ENCODE measurements at regions not wholly inside any gene's neighbourhood (a gene's known extent, or its start where the extent isn't known, plus 50 kb on each side); places are given as distances from the start of the nearest gene placed in this dataset.

DNA sequence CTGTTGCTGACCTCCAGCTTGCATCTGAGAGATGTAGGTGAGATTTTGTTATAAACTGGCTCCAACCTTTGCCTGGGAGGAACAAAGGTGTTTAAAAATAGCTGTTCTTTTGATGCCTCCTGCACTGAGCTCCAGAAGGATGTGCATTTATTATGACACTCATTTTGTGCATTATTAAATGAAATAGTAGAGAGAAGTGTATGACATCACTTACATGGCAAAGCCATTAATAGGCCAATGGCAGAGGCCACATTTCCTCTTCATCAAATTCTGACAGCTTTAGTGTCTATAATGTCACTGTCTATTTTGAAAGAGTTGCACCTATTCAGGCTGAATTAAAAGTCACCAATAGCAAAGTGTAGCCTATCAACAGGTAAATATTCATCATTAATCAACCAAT lies 564.6 kb downstream of the FLRT2 start:
- Histone ChIP-seq H3K9ac (no peak overlapping the region), H3K36me3 (no peaks in the 10 kb centered on the region), H3K4me1 (no peaks in the 10 kb centered on the region), H2AFZ (replicated peaks) (no peak overlapping the region), H3K4me2 (no peak overlapping the region), H3K27me3 (no peaks in the 10 kb centered on the region), H4K20me1 (ENCODE audit: low read depth) (no peaks in the 10 kb centered on the region), H3K79me2 (ENCODE audit: low read depth) (no peaks in the 10 kb centered on the region), H3K27ac (no peak overlapping the region), H3K9me3 (ENCODE audit: low read depth) (no peaks in the 10 kb centered on the region), H3K4me3 (no peak overlapping the region), H3F3A (ENCODE audit: low read depth) (no peaks in the 10 kb centered on the region)
- Mint-ChIP-seq H3K4me3 (no peak overlapping the region), H3K9me3 (no peaks in the 10 kb centered on the region), H3K27ac (no peak overlapping the region), H3K27me3 (ENCODE audit: insufficient read depth, low read depth) (peaks cover 2% of the 10 kb centered on the region), H3K36me3 (no peaks in the 10 kb centered on the region), H3K4me1 (no peaks in the 10 kb centered on the region)
- TF ChIP-seq, protein P1, sequence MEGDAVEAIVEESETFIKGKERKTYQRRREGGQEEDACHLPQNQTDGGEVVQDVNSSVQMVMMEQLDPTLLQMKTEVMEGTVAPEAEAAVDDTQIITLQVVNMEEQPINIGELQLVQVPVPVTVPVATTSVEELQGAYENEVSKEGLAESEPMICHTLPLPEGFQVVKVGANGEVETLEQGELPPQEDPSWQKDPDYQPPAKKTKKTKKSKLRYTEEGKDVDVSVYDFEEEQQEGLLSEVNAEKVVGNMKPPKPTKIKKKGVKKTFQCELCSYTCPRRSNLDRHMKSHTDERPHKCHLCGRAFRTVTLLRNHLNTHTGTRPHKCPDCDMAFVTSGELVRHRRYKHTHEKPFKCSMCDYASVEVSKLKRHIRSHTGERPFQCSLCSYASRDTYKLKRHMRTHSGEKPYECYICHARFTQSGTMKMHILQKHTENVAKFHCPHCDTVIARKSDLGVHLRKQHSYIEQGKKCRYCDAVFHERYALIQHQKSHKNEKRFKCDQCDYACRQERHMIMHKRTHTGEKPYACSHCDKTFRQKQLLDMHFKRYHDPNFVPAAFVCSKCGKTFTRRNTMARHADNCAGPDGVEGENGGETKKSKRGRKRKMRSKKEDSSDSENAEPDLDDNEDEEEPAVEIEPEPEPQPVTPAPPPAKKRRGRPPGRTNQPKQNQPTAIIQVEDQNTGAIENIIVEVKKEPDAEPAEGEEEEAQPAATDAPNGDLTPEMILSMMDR (IDR thresholded peaks at IDR 0.05): no peak
- no peak for TF ChIP-seq EZH2 (IDR thresholded peaks at IDR 0.05)
- no peak for TF ChIP-seq EZH2phosphoT487 (IDR thresholded peaks at IDR 0.05)
- no peak for DNase-seq (ENCODE audit: low spot score)

DNA sequence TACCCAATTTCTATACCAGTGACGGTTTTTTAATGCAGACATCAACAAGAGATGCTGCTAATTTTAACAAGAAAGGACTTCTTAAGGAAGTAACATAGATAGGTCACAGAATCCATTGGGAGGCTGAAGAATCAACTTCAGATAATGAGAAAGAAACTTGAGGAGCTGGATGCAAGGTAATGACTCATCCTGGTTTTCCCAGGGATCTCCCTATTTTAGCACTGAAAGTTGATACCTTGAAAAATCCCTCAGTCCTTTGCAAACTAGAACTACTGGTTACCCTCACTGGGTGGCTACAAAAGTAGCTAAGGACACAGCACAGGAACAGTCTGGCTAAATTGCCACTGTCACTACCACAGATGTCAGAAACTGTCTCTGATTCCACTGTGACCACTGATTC lies 561.9 kb downstream of the FLRT2 start:
- no peak overlapping the region for H3K4me3 Mint-ChIP-seq
- Histone ChIP-seq H3K9me3 (ENCODE audit: low read depth) (no peaks in the 10 kb centered on the region), H3K27ac (no peak overlapping the region), H4K20me1 (ENCODE audit: low read depth) (no peaks in the 10 kb centered on the region), H3K4me1 (no peaks in the 10 kb centered on the region), H3K4me2 (no peak overlapping the region), H3K79me2 (ENCODE audit: low read depth) (no peaks in the 10 kb centered on the region), H2AFZ (replicated peaks) (no peak overlapping the region), H3K27me3 (no peaks in the 10 kb centered on the region), H3K36me3 (no peaks in the 10 kb centered on the region), H3K4me3 (no peak overlapping the region), H3F3A (ENCODE audit: low read depth) (no peaks in the 10 kb centered on the region), H3K9ac (no peak overlapping the region)
- peaks cover 9% of the 10 kb centered on the region for H3K4me1 Mint-ChIP-seq
- H3K9me3 Mint-ChIP-seq: no peaks in the 10 kb centered on the region
- DNase-seq (ENCODE audit: low spot score): no peak
- peaks cover 2% of the 10 kb centered on the region for H3K27me3 Mint-ChIP-seq (ENCODE audit: insufficient read depth, low read depth)
- peak overlapping the region; percentile 76 for H3K27ac Mint-ChIP-seq
- no peaks in the 10 kb centered on the region for H3K36me3 Mint-ChIP-seq
- TF ChIP-seq EZH2 (IDR thresholded peaks at IDR 0.05) (no peak), EZH2phosphoT487 (IDR thresholded peaks at IDR 0.05) (no peak)

DNA sequence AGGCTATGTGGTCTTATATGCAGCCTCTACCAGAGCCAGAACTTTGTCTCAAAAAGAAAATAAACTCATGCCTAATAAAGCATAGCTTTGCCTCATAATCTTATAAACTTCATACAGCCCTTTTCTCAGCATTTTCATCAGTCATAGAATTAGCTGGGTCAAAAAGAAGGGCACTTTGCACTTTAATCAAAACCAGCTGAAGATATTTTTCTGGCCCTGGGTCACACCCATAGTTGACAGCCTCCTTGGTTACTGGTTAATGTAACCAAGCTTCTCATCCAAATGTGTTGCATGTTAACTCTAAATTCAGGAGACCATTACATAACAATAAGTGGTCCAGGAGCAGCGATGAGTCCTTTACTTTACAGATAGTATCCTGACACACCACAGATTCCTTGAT lies 558.2 kb downstream of the FLRT2 start:
- DNase-seq (ENCODE audit: low spot score): no peak
- Histone ChIP-seq H3K4me3 (no peak overlapping the region), H3K9me3 (ENCODE audit: low read depth) (no peaks in the 10 kb centered on the region), H3F3A (ENCODE audit: low read depth) (no peaks in the 10 kb centered on the region), H2AFZ (replicated peaks) (no peak overlapping the region), H3K79me2 (ENCODE audit: low read depth) (no peaks in the 10 kb centered on the region), H3K4me2 (no peak overlapping the region), H3K27me3 (no peaks in the 10 kb centered on the region), H3K27ac (no peak overlapping the region), H3K4me1 (peaks cover 4% of the 10 kb centered on the region), H4K20me1 (ENCODE audit: low read depth) (no peaks in the 10 kb centered on the region), H3K36me3 (no peaks in the 10 kb centered on the region), H3K9ac (no peak overlapping the region)
- Mint-ChIP-seq H3K27me3 (ENCODE audit: insufficient read depth, low read depth) (peaks cover 2% of the 10 kb centered on the region), H3K9me3 (no peaks in the 10 kb centered on the region), H3K4me1 (peaks cover 13% of the 10 kb centered on the region), H3K27ac (no peak overlapping the region), H3K36me3 (no peaks in the 10 kb centered on the region), H3K4me3 (no peak overlapping the region)
- TF ChIP-seq EZH2phosphoT487 (IDR thresholded peaks at IDR 0.05) (no peak), EZH2 (IDR thresholded peaks at IDR 0.05) (no peak)
- TF ChIP-seq, protein P1 (IDR thresholded peaks at IDR 0.05): no peak

DNA sequence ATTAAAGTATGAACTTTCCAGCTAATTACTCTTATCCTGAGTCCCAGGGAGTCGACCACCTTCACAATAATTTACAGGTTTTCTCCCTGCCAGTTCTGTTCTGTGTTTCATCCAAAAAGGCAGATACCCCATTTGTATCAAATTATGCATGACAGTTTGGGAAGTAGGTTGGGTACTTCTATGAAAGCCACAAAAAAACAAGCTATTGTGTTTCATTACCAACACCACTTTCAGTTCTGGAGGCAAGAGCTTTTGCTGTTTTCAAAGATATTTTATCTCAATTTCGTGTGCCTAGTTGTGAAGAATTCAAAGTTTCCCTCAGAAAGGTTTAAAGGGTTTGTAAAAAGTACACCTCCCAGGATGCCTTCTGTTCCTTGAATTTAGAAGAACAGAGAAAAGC lies 557.4 kb downstream of the FLRT2 start:
- Histone ChIP-seq H3K79me2 (ENCODE audit: low read depth) (no peaks in the 10 kb centered on the region), H3K4me3 (no peak overlapping the region), H4K20me1 (ENCODE audit: low read depth) (no peaks in the 10 kb centered on the region), H3K27ac (no peak overlapping the region), H3K9ac (no peak overlapping the region), H3K4me1 (peaks cover 4% of the 10 kb centered on the region), H3K9me3 (ENCODE audit: low read depth) (no peaks in the 10 kb centered on the region), H3K4me2 (no peak overlapping the region), H3K27me3 (no peaks in the 10 kb centered on the region), H3F3A (ENCODE audit: low read depth) (no peaks in the 10 kb centered on the region), H2AFZ (replicated peaks) (no peak overlapping the region), H3K36me3 (no peaks in the 10 kb centered on the region)
- Mint-ChIP-seq H3K4me3 (no peak overlapping the region), H3K4me1 (peaks cover 13% of the 10 kb centered on the region), H3K9me3 (no peaks in the 10 kb centered on the region), H3K36me3 (no peaks in the 10 kb centered on the region), H3K27me3 (ENCODE audit: insufficient read depth, low read depth) (peaks cover 2% of the 10 kb centered on the region), H3K27ac (no peak overlapping the region)
- no peak for DNase-seq (ENCODE audit: low spot score)
- TF ChIP-seq, protein P1 (IDR thresholded peaks at IDR 0.05): no peak
- TF ChIP-seq EZH2phosphoT487 (IDR thresholded peaks at IDR 0.05): no peak
- no peak for TF ChIP-seq EZH2 (IDR thresholded peaks at IDR 0.05)

Data from neural progenitor cell (in vitro differentiated cells).